A549 (cell line): ENCODE measurements at regions not wholly inside any gene's neighbourhood (a gene's known extent, or its start where the extent isn't known, plus 50 kb on each side); places are given as distances from the start of the nearest gene placed in this dataset.

Experiments used
- ATAC-seq, 2 experiments: fragments of 200-7000 bp in 1 of 2; fragments of >200 bp in 1 of 2; cut with Nextera tagmentation in 1 of 2; cut with Tn5 transposase in 1 of 2; 3 replicates each; pipeline versions ENCODE4 v1.8.0 to v1.9.1; 2018 to 2020; ENCODE audit warnings: mild to moderate bottlenecking in 1 of 2, moderate library complexity in 1 of 2
- CTCF ChIA-PET: fragments of 300-600 bp; sonication (Branson Sonifier 250); formaldehyde crosslinking; extraction: SDS; loops from one replicate; lab custom pipeline; 2021; ENCODE audit warnings: antibody characterized with exemption, inconsistent platforms; lab: Yijun Ruan, JAX
- POLR2A ChIA-PET: fragments of 350-600 bp; formaldehyde crosslinking; extraction: SDS; loops from one replicate; lab custom pipeline; 2021; ENCODE audit warnings: antibody characterized with exemption, inconsistent platforms; lab: Yijun Ruan, JAX
- DNase-seq, 2 experiments: peaks; one replicate each; pipeline versions ENCODE4 v3.0.0 to v3.0.0-alpha.2; 2011 to 2016; ENCODE audit warnings: low read depth in 1 of 2, low spot score in 1 of 2
- FAIRE-seq: peaks from 2 replicates; lab custom pipeline; 2011; peaks lifted over from hg19 to GRCh38; lab: Jason Lieb, UNC
- H3K27ac ChIP-seq, 2 experiments: fragments of >200 bp; sonication (Bioruptor Twin); formaldehyde crosslinking; 3 replicates each; pipeline ENCODE4 v1.5.1; 2016 to 2017
- H3K4me1 ChIP-seq: fragments of >200 bp; sonication (Bioruptor Twin); formaldehyde crosslinking; 3 replicates; pipeline ENCODE4 v1.6.1; 2016
- H3K4me2 ChIP-seq: fragments of >200 bp; sonication (Bioruptor Twin); formaldehyde crosslinking; 3 replicates; pipeline ENCODE4 v1.6.1; 2016
- H3K4me3 ChIP-seq: fragments of >200 bp; sonication (Bioruptor Twin); formaldehyde crosslinking; 3 replicates; pipeline ENCODE4 v1.5.1; 2016
- H3K9me3 ChIP-seq: fragments of >200 bp; sonication (Bioruptor Twin); formaldehyde crosslinking; 3 replicates; pipeline ENCODE4 v1.6.1; 2016
- CBX8 ChIP-seq: fragments of 200-600 bp; sonication (generic); IDR thresholded peaks from 2 replicates; pipeline ENCODE4 v1.6.1; 2016
- CHD2 ChIP-seq: fragments of 150-350 bp; IDR thresholded peaks from 2 replicates; pipeline ENCODE4 v1.6.1; 2014; ENCODE audit warnings: low read length; ENCODE audit not compliant: partially characterized antibody
- ESRRA ChIP-seq: fragments of 150-350 bp; IDR thresholded peaks from 2 replicates; pipeline ENCODE4 v1.6.1; 2014; ENCODE audit warnings: mild to moderate bottlenecking, low read length, borderline replicate concordance
- FOSL2 ChIP-seq, 2 experiments: fragments of 450-650 bp in 1 of 2; fragments of >200 bp in 1 of 2; sonication (Bioruptor Twin) in 1 of 2; formaldehyde crosslinking; IDR thresholded peaks; 2 replicates each; pipeline versions ENCODE4 v1.5.0 to v1.6.1; 2016 to 2020; ENCODE audit warnings: mild to moderate bottlenecking in 1 of 2, moderate library complexity in 1 of 2
- HOXA7 ChIP-seq: fragments of 250-450 bp; sonication (Bioruptor Pico); IDR thresholded peaks from 2 replicates; pipeline ENCODE4 v1.5.0; 2020; ENCODE audit warnings: mild to moderate bottlenecking, moderate library complexity
- HOXB5 ChIP-seq: fragments of 250-450 bp; sonication (Bioruptor Pico); IDR thresholded peaks from 2 replicates; pipeline ENCODE4 v1.5.0; 2020; ENCODE audit warnings: mild to moderate bottlenecking, moderate library complexity
- NFE2L2 ChIP-seq: fragments of 150-350 bp; conservative IDR thresholded peaks from 2 replicates; pipeline ENCODE4 v1.6.1; 2014; ENCODE audit warnings: low read length
- NPAS2 ChIP-seq: fragments of 250-450 bp; sonication (Bioruptor Pico); IDR thresholded peaks from 2 replicates; pipeline ENCODE4 v1.8.0; 2022; ENCODE audit warnings: mild to moderate bottlenecking, moderate library complexity, borderline replicate concordance
- NR3C1 ChIP-seq: fragments of >200 bp; sonication (Bioruptor Twin); formaldehyde crosslinking; IDR thresholded peaks from 3 replicates; pipeline ENCODE4 v1.6.1; 2017
- RARB ChIP-seq: fragments of 250-450 bp; sonication (Bioruptor Pico); IDR thresholded peaks from 2 replicates; pipeline ENCODE4 v1.8.0; 2021; ENCODE audit warnings: mild to moderate bottlenecking, moderate library complexity
- RCOR1 ChIP-seq: fragments of 150-350 bp; IDR thresholded peaks from 2 replicates; pipeline ENCODE4 v1.6.1; 2014; ENCODE audit warnings: antibody characterized with exemption, low read length, low read depth
- RFX5 ChIP-seq: fragments of 450-650 bp; IDR thresholded peaks from 2 replicates; pipeline ENCODE4 v1.7.1; 2014; ENCODE audit warnings: antibody characterized with exemption, mild to moderate bottlenecking, moderate library complexity
- SMC3 ChIP-seq: fragments of >200 bp; sonication (Bioruptor Twin); formaldehyde crosslinking; IDR thresholded peaks from 3 replicates; pipeline ENCODE4 v1.6.1; 2018; ENCODE audit warnings: inconsistent platforms
- TFCP2L1 ChIP-seq: fragments of 250-450 bp; sonication (Bioruptor Pico); IDR thresholded peaks from 2 replicates; pipeline ENCODE4 v1.5.0; 2021; ENCODE audit warnings: mild to moderate bottlenecking
- ZFP36 ChIP-seq: fragments of 450-650 bp; IDR thresholded peaks from 2 replicates; pipeline ENCODE4 v1.6.1; 2014; ENCODE audit warnings: borderline replicate concordance; ENCODE audit not compliant: partially characterized antibody
- ZNF302 ChIP-seq: fragments of 250-450 bp; sonication (Bioruptor Pico); IDR thresholded peaks from 2 replicates; pipeline ENCODE4 v1.9.0; 2021; ENCODE audit warnings: inconsistent platforms, mild to moderate bottlenecking, moderate library complexity
- WGBS: methylation state at CpG from one replicate; pipeline ENCODE4 v1.1.6; 2017; ENCODE audit errors: missing lambda C conversion rate; 5-methylcytosine and 5-hydroxymethylcytosine counted together
- TF ChIP-seq, protein P1 (sequence below): IDR thresholded peaks from 2 replicates; pipeline ENCODE4 v1.6.1; 2012
- TF ChIP-seq, protein P2 (sequence below): fragments of 250-450 bp; sonication (Bioruptor Pico); IDR thresholded peaks from 2 replicates; pipeline ENCODE4 v1.5.0; 2020; ENCODE audit warnings: low read depth, mild to moderate bottlenecking, moderate library complexity
- TF ChIP-seq, protein P3 (sequence below): fragments of 200-600 bp; sonication (generic); IDR thresholded peaks from 2 replicates; pipeline ENCODE4 v1.6.1; 2016; ENCODE audit warnings: antibody characterized with exemption, mild to moderate bottlenecking, moderate library complexity
- TF ChIP-seq, protein P4 (sequence below): fragments of 450-650 bp; IDR thresholded peaks from 2 replicates; pipeline ENCODE4 v1.6.1; 2014; ENCODE audit warnings: antibody characterized with exemption
- TF ChIP-seq, protein P5 (sequence below): fragments of >200 bp; sonication (Bioruptor Twin); formaldehyde crosslinking; IDR thresholded peaks from 3 replicates; pipeline ENCODE4 v1.6.1; 2016

DNA sequence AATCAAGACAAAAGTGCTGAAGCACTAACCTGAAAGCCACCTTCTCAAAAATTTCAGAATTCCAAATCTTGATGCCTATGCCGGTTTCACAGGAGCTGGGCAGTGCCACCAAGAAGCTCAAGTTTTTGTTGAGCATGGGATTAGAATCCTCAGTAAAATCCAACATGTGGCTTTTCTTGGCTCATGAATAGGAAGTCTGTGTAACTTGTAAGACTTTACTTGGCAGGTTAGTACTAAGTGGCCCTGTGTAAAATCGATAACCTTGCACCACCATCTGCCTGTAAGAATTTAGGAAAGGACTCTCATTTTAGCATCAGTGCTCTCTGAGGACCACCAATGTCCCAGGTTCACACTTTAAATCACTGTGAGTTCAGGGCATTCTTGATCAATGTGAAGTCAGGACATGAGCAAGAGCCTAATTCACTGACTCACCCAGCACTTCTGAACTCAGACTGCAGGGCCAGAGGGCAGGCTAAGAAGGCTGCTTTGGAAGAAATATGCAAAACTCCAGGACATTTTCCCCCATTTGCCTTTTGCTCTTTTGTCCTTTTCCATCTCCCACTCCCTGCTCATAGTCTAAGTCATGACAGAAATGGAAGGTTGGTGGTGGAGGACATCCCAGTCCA, 113.2 kb downstream of the EDN1 start:
- DNase-seq: peak; percentile 33 to 36
- Histone ChIP-seq H3K4me1 (peaks cover 20% of the 10 kb centered on the region), H3K4me2 (peak overlapping the region; percentile 12; the same call in 2 of the 3 replicates)
- TF ChIP-seq, protein P1, sequence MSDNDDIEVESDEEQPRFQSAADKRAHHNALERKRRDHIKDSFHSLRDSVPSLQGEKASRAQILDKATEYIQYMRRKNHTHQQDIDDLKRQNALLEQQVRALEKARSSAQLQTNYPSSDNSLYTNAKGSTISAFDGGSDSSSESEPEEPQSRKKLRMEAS: peak; percentile 14; the same call in 1 of the 2 replicates
- TF ChIP-seq ESRRA: no peak
- TF ChIP-seq FOSL2 (IDR thresholded peaks at IDR 0.05): no peak
- TF ChIP-seq FOSL2 (CRISPR knock-in tag; IDR thresholded peaks at IDR 0.05): peak; percentile 11; the same call in 1 of the 2 replicates
- TF ChIP-seq, protein P2, sequence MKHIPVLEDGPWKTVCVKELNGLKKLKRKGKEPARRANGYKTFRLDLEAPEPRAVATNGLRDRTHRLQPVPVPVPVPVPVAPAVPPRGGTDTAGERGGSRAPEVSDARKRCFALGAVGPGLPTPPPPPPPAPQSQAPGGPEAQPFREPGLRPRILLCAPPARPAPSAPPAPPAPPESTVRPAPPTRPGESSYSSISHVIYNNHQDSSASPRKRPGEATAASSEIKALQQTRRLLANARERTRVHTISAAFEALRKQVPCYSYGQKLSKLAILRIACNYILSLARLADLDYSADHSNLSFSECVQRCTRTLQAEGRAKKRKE (CRISPR knock-in tag): no peak
- TF ChIP-seq, protein P3, sequence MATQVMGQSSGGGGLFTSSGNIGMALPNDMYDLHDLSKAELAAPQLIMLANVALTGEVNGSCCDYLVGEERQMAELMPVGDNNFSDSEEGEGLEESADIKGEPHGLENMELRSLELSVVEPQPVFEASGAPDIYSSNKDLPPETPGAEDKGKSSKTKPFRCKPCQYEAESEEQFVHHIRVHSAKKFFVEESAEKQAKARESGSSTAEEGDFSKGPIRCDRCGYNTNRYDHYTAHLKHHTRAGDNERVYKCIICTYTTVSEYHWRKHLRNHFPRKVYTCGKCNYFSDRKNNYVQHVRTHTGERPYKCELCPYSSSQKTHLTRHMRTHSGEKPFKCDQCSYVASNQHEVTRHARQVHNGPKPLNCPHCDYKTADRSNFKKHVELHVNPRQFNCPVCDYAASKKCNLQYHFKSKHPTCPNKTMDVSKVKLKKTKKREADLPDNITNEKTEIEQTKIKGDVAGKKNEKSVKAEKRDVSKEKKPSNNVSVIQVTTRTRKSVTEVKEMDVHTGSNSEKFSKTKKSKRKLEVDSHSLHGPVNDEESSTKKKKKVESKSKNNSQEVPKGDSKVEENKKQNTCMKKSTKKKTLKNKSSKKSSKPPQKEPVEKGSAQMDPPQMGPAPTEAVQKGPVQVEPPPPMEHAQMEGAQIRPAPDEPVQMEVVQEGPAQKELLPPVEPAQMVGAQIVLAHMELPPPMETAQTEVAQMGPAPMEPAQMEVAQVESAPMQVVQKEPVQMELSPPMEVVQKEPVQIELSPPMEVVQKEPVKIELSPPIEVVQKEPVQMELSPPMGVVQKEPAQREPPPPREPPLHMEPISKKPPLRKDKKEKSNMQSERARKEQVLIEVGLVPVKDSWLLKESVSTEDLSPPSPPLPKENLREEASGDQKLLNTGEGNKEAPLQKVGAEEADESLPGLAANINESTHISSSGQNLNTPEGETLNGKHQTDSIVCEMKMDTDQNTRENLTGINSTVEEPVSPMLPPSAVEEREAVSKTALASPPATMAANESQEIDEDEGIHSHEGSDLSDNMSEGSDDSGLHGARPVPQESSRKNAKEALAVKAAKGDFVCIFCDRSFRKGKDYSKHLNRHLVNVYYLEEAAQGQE: no peak
- no peak for TF ChIP-seq NPAS2 (CRISPR knock-in tag)
- TF ChIP-seq SMC3: no peak
- TF ChIP-seq, all 56 proteins: peak for 2
- H3K27ac ChIP-seq: peak overlapping the region; percentile 54 to 80
- H3K9me3 ChIP-seq: no peaks in the 10 kb centered on the region
- ChIA-PET CTCF (no interaction called here), POLR2A (no interaction called here)
- no peak overlapping the region for H3K4me3 ChIP-seq
- ATAC-seq (peak; percentile 71 to 88; a peak in 5 of 6 replicates), FAIRE-seq (no peak)
- WGBS: 82% methylated on average over 2 of the region's 2 CpGs

DNA sequence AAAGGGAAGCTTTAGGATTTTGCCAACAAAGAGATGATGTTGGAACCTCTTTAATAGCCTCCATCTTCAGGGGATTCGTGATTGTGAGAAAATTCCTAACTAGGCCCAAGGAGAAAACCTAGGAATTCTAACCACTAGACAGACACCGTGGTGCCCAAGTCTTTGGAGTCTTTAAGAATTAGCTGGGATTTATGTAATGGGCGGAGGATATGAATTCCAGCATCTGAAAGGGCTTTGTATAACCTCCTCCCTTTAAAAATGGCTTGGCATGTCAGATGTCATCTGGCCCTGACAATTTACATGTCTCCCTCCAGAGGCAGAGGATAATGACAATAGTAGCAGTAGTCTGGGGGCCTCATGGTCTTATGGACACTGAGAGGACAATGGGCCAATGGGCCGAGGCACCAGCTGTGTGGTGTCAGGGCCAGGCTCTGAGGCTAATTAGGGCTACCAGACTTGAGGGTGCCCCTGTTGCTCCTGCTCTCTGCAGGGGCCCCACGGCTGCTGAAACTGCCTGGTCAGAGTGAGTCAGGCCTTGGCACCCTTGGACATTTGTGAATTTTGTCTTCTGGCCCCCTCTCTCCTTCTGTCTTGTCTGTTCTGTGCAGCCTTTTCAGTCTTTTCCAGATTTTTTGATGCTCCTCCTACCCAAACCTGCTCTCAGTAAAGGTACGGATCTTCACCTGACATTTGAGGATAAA, 113.9 kb downstream of the EDN1 start:
- Histone ChIP-seq H3K27ac (peak overlapping the region; percentile 54 to 80), H3K4me2 (peak overlapping the region; percentile 12; the same call in 2 of the 3 replicates), H3K4me3 (no peak overlapping the region), H3K4me1 (peaks cover 22% of the 10 kb centered on the region), H3K9me3 (no peaks in the 10 kb centered on the region)
- TF ChIP-seq NR3C1 (no peak), RCOR1 (no peak), HOXA7 (CRISPR knock-in tag) (no peak), CBX8 (no peak), HOXB5 (CRISPR knock-in tag) (no peak)
- TF ChIP-seq, protein P4, sequence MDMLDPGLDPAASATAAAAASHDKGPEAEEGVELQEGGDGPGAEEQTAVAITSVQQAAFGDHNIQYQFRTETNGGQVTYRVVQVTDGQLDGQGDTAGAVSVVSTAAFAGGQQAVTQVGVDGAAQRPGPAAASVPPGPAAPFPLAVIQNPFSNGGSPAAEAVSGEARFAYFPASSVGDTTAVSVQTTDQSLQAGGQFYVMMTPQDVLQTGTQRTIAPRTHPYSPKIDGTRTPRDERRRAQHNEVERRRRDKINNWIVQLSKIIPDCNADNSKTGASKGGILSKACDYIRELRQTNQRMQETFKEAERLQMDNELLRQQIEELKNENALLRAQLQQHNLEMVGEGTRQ: no peak
- FAIRE-seq (no peak), DNase-seq (no peak), ATAC-seq (peak in 1 of 2 experiments; percentile 37; a peak in 2 of 6 replicates)
- 74% methylated on average over 6 of the region's 6 CpGs for WGBS
- POLR2A ChIA-PET: no interaction called here
- CTCF ChIA-PET: no interaction called here

DNA sequence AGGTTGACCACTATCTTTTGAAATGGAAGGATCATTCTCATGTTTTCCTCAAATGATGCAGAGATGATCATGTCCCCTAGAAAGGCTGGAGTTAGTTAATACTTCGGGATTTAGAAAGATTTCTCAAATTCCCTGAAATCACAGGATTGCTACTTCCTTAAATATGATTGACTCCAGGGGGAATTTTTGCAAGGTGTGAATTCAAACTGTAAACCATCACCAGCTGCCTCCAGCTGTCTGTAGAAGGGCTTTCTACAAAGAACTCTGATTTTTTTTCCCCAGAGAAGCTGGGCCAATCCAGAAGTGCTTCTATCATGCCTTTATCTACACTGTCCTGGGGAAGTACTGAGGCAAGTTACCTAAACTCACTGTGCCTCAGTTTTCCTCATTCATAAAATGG, 114.5 kb downstream of the EDN1 start:
- Histone ChIP-seq H3K27ac (peak overlapping the region; percentile 54 to 80; a peak in 4 of 6 replicates), H3K4me1 (peaks cover 28% of the 10 kb centered on the region), H3K4me2 (no peak overlapping the region), H3K4me3 (no peak overlapping the region), H3K9me3 (no peaks in the 10 kb centered on the region)
- WGBS: 41% methylated on average over 1 of the region's 1 CpG
- FAIRE-seq: no peak
- ChIA-PET POLR2A (no interaction called here), CTCF (no interaction called here)
- no peak for DNase-seq
- no peak for ATAC-seq
- no peak for TF ChIP-seq CBX8
- TF ChIP-seq TFCP2L1 (CRISPR knock-in tag): no peak
- no peak for TF ChIP-seq NFE2L2
- TF ChIP-seq CHD2: no peak
- TF ChIP-seq RARB (CRISPR knock-in tag): no peak
- no peak for TF ChIP-seq ZNF302 (CRISPR knock-in tag)
- TF ChIP-seq, protein P3: no peak
- no peak for TF ChIP-seq RFX5
- TF ChIP-seq, protein P5, sequence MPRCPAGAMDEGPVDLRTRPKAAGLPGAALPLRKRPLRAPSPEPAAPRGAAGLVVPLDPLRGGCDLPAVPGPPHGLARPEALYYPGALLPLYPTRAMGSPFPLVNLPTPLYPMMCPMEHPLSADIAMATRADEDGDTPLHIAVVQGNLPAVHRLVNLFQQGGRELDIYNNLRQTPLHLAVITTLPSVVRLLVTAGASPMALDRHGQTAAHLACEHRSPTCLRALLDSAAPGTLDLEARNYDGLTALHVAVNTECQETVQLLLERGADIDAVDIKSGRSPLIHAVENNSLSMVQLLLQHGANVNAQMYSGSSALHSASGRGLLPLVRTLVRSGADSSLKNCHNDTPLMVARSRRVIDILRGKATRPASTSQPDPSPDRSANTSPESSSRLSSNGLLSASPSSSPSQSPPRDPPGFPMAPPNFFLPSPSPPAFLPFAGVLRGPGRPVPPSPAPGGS: no peak
- no peak for TF ChIP-seq FOSL2 (IDR thresholded peaks at IDR 0.05)
- TF ChIP-seq FOSL2 (CRISPR knock-in tag; IDR thresholded peaks at IDR 0.05): no peak
- TF ChIP-seq ZFP36: no peak
